GM12878 (cell line): ENCODE measurements at regions not wholly inside any gene's neighbourhood (a gene's known extent, or its start where the extent isn't known, plus 50 kb on each side); places are given as distances from the start of the nearest gene placed in this dataset.

ENCODE experiments used
- EP300 ChIP-seq, 2 experiments: fragments of 150-350 bp in 1 of 2; IDR thresholded peaks; 2 replicates each; pipeline ENCODE4 v1.6.1; 2011 to 2012; ENCODE audit warnings: low read depth in 2 of 2, low read length in 2 of 2, borderline replicate concordance in 1 of 2, improper control_type of control experiment in 1 of 2, inconsistent platforms in 1 of 2; ENCODE audit not compliant: control insufficient read depth in 1 of 2
- EZH2 ChIP-seq: IDR thresholded peaks from 2 replicates; pipeline ENCODE4 v1.6.1; 2012; ENCODE audit warnings: low read depth, mild to moderate bottlenecking, control low read depth, inconsistent platforms, low read length, borderline replicate concordance; ENCODE audit not compliant: control insufficient read depth
- HDAC2 ChIP-seq: fragments of 200-600 bp; sonication (generic); IDR thresholded peaks from 2 replicates; pipeline ENCODE4 v1.6.1; 2017
- HDGF ChIP-seq: fragments of 450-650 bp; IDR thresholded peaks from 2 replicates; pipeline ENCODE4 v1.6.1; 2016; ENCODE audit warnings: antibody characterized with exemption
- KDM1A ChIP-seq: fragments of 200-600 bp; sonication (generic); IDR thresholded peaks from 2 replicates; pipeline ENCODE4 v1.6.1; 2016; ENCODE audit warnings: borderline replicate concordance
- MEF2A ChIP-seq: IDR thresholded peaks from 2 replicates; pipeline ENCODE4 v1.6.1; 2011; ENCODE audit warnings: low read depth, mild to moderate bottlenecking, low read length, moderate library complexity; ENCODE audit not compliant: insufficient read depth
- POLR2A ChIP-seq: IDR thresholded peaks from 2 replicates; pipeline ENCODE4 v1.6.1; 2011; ENCODE audit warnings: low read depth, mild to moderate bottlenecking, low read length
- PRDM15 ChIP-seq: fragments of 450-650 bp; formaldehyde crosslinking; IDR thresholded peaks from 2 replicates; pipeline ENCODE4 v1.4.0; 2020; ENCODE audit warnings: mild to moderate bottlenecking, moderate library complexity
- RFX5 ChIP-seq: IDR thresholded peaks from 2 replicates; pipeline ENCODE4 v1.6.1; 2011; ENCODE audit warnings: low read depth, low read length, improper control_type of control experiment
- SMC3 ChIP-seq: IDR thresholded peaks from 2 replicates; pipeline ENCODE4 v1.6.1; 2011; ENCODE audit warnings: low read length, improper control_type of control experiment, borderline replicate concordance
- TF ChIP-seq, protein P1 (sequence below), 3 experiments: IDR thresholded peaks in 2 of 3; conservative IDR thresholded peaks in 1 of 3; 2 replicates each; pipeline ENCODE4 v1.5.1; 2011; ENCODE audit warnings: low read depth in 3 of 3, low read length in 3 of 3, mild to moderate bottlenecking in 3 of 3, control low read depth in 2 of 3, moderate library complexity in 2 of 3, inconsistent platforms in 1 of 3, mixed read lengths in 1 of 3; ENCODE audit not compliant: control insufficient read depth in 2 of 3, insufficient read depth in 1 of 3; ENCODE audit errors: extremely low read depth in 1 of 3

DNA sequence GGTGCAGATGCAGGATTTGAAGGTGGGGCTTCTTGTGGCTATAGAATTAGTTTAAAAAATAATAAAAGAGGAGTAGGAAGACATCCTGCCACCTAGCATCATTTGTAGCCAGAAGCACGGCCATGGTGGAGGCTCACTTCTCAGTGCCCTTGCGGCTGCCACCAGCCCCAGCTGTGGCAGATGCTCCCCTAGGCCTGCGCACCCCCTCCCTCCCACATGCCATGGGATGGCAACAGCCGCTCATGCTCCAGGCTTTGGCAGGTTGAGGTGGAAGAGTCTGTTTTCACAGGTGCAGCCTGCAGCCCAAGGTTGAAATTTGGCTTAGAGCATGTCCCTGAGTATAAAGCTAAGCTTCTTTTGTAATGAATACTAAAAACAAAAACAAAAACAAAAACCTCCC, 96.4 kb downstream of the GATA6 start:
- TF ChIP-seq, protein P1, sequence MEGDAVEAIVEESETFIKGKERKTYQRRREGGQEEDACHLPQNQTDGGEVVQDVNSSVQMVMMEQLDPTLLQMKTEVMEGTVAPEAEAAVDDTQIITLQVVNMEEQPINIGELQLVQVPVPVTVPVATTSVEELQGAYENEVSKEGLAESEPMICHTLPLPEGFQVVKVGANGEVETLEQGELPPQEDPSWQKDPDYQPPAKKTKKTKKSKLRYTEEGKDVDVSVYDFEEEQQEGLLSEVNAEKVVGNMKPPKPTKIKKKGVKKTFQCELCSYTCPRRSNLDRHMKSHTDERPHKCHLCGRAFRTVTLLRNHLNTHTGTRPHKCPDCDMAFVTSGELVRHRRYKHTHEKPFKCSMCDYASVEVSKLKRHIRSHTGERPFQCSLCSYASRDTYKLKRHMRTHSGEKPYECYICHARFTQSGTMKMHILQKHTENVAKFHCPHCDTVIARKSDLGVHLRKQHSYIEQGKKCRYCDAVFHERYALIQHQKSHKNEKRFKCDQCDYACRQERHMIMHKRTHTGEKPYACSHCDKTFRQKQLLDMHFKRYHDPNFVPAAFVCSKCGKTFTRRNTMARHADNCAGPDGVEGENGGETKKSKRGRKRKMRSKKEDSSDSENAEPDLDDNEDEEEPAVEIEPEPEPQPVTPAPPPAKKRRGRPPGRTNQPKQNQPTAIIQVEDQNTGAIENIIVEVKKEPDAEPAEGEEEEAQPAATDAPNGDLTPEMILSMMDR (IDR thresholded peaks at IDR 0.05 in 2 of 3, conservative IDR thresholded peaks at IDR 0.05 in 1 of 3; ENCODE audit: control insufficient read depth in 2 of 3, extremely low read depth in 1 of 3, insufficient read depth in 1 of 3, low read depth in 3 of 3, low read length in 3 of 3), result no peak
- TF ChIP-seq EP300 (IDR thresholded peaks at IDR 0.05; ENCODE audit: borderline replicate concordance in 1 of 2, control insufficient read depth in 1 of 2, low read depth in 2 of 2, low read length in 2 of 2) (no peak), RFX5 (no peak), HDAC2 (no peak), HDGF (no peak), MEF2A (no peak), SMC3 (no peak), PRDM15 (CRISPR knock-in tag) (no peak), POLR2A (no peak), KDM1A (no peak), EZH2 (no peak)
